ENCODE measurements at regions not wholly inside any gene's neighbourhood (a gene's known extent, or its start where the extent isn't known, plus 50 kb on each side); places are given as distances from the start of the nearest gene placed in this dataset.
"Not testable (repeated sequence)": the region's sequence is repeated elsewhere in the genome, so short reads cannot be mapped to it uniquely, and the experiment has no call there.

- no peak for DNase-seq
Measured at GRCh38 chr13:70353096-70353495, 244.8 kb upstream of the KLHL1 start.

DNA sequence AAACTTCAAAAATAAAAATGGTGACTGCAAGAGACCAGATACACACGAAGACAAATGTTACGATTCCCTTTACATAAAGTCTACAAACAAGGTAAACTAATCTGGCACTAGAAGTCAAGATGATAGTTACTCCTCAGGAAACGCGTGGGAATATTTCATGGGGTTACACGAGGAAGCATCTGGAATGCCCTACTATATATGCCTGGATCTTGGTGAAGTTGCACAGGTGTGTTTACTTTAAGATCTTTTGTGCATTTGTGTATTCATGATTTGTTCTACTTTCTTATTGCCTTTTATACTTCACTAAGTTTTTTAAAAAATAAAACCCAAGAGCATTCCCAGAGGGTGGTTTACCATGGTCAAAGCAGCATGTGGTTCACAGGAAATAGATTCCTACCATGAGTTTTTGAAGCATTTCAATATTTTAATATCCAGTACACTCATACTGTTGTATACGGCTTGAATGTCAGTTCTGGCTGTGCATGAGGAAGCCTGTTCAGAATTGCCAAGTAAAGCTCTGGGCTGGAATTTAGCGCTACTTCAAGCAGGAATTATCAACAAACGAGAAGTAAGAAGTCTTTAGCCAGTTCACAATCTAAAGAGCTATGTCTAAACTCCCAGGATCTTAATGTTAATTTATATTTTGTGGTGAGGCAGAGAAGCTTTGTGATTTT, 239.8 kb upstream of the KLHL1 start:
- DNase-seq, result no peak

GRCh38 chr13:70339738-70340137, 231.5 kb upstream of the KLHL1 start:
- no peak for DNase-seq

GRCh38 chr13:70338609-70339008, 230.4 kb upstream of the KLHL1 start:
- DNase-seq, result no peak

DNA sequence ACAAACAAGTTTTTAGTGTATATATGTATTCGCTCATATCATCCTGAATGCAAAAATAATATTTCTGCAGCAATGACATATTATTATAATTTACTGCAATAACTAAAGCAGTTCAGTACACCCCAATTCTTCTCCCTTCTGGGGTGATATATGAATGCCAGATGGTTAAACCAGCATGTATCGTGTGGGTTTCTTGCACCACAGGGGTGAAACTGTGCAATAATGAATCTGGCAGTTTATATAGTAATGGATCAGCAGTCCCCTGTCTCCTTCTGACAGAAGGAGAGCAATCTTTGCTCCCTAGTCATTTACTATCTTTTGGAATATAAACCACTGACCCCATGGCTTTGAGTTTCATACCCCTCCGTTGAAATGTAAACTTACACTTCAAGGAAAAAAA, 228.6 kb upstream of the KLHL1 start:
- no peak for DNase-seq

- DNase-seq, result no peak
Measured at GRCh38 chr13:70333752-70334151, 225.5 kb upstream of the KLHL1 start.

DNA sequence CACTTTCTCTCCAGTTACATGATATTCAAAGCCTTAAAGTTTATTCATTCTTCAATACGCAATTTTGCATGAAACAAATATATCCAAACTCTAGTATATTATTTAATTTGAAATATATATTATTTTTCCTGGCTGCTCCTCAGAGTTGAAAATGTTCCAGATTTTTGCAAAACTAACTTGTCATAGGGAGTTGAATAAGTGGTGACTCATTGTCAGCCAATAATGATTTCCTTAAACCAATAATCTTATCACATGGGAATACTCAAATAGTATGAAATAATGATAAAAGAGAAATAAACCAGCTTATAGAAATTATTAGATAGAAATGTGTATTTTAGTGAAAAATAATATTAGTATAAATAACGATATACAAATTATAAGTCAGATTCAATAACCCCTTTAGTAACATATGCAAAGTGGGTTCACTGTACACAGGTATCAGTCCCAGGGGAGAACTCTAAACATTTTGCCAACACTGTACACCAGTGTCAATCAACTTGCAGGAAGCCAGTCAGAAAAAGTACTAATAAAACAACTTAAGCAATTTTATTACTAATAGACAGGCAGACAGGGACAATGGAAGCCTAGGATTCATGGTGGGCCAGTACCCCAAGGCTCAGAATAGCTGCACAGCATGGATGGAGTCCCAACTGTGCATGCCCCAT, 222.6 kb upstream of the KLHL1 start:
- no peak for DNase-seq

DNA sequence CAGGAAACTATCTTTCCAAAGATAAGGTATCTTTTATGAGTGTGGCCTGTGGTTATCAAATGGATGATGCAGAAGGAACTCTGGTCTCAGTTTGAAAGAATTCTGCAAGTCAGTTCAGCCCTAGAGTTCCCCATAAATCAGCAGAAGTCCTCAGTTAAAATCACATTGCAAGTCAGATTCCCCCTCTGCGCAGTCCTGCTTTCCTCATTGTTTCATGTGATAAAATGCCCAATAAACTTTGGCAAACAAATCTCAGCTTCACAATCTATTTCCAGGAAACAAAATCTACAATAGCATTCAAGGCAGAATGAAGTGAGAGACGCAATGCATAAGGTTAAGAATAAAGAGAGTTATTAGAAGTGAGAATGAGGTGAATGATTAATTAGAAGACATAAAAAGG, 216.3 kb upstream of the KLHL1 start:
- no peak for DNase-seq

DNA sequence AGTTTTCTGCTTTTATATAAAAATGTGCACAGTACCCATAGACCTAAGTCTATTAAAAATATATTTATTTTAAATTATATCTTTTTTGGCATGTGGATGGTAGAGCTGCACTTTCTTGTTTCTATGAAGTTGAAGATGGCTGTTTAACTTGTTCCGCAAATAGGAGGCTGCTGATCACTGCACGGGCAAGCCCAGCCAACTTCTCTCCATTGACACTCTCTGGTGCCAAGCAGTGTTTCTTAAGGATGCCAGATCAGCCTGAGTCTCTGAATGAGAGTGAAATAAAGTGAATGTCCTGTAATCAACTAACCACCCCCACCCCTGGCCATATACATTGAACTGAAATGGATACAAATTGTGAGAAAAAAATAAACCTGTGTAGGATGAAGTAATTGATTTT, 202.9 kb upstream of the KLHL1 start:
- DNase-seq, result no peak

- DNase-seq, result no peak
Measured at GRCh38 chr13:70310396-70311119, 202.3 kb upstream of the KLHL1 start.

- no peak for DNase-seq
Measured at GRCh38 chr13:70297189-70297616, 189.0 kb upstream of the KLHL1 start.

- DNase-seq, result no peak
Measured at GRCh38 chr13:70284371-70284770, 176.1 kb upstream of the KLHL1 start.

DNA sequence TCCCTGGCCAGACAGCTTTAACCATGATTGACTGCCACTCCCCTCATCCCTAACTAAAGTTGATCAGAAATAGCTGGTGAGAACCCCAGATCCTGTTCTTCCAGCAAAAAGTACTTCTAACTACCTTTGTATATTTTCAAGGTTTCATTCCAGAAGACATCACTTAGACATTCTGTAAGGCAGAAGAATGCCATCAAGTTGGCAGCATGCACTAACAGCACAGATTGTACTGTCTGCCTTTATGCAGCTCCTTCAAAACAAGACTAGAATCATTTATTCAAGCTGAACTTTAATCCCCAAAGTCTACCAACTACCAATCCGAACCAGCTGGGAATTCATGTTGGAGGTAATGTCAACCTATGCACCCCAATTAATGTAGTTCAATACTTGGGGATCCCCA, 167.6 kb upstream of the KLHL1 start:
- DNase-seq, result no peak

GRCh38 chr13:70255406-70255991, 147.2 kb upstream of the KLHL1 start:
- DNase-seq, result no peak

DNA sequence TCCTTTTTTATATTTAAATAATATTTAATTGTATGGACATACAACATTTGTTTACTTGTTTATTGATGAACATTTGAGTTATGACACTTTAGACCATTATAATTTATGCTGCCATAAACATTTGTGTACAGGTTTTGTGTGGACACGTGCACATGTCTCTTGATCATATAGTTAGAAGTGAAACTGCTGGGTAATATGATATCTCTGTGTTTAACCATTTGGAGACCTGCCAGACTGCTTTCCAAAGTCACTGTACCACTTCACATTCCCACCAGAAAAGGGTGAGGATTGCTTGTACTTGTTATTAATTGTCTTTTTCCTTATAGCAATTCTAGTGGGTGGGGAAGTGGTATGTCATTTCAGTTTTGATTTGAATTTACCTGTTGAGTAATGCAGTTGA, 145.6 kb upstream of the KLHL1 start:
- DNase-seq, result no peak

- DNase-seq, result no peak
Measured at GRCh38 chr13:70253411-70253810, 145.2 kb upstream of the KLHL1 start.

DNA sequence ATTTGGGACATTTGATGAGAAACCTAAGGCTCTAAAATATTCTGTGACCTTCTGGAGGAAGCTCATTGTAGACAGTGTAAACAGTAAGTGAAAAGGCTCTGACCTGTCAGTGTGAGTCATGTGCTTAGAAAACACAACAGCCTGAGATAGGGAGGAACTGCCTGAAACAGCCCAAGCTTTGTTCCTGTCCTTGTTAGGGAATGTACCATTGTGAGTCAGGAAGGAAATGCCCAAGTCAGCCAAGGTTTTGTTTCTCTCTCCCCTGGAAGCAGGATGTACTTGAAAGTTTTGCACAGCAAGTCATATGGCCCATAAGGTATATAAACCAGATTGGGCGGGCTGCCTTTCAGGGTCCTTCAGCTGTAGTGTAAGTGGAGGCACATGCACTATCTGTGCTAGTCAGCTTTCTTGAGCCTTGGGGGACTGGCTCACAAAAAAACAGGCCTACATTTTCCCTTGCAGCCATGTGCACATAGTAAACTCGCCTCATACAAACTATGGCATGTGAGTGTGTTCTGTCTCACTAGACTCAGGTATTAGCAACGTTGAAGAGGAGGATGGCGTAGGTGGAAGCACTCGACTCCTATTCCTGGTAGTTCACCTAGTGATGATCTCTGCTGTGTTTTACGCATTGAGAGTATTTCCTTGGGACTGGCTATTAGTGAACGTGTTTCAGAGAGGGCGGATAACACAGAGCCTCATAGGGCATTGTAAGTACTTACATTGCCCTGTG, 141.2 kb upstream of the KLHL1 start:
- no peak for DNase-seq

DNA sequence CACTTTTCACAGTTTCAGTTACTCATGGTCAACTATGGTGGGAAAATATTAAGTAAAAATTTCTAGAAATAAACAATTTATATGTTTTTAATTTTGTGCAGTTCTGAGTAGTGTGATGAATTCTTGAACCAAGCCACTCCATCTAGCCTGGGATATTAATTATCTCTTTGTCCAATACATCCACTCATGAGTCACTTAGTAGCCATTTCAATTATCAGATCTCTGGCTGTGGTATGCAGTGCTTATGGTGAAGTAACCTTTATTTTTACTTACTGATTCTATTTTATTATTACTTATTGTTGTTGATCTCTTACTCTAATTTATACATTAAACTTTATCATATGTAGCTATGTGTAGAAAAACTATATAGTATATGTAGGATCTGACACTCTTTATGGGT, 128.9 kb upstream of the KLHL1 start:
- no peak for DNase-seq

- DNase-seq, result no peak
Measured at GRCh38 chr13:70235565-70235964, 127.3 kb upstream of the KLHL1 start.

DNA sequence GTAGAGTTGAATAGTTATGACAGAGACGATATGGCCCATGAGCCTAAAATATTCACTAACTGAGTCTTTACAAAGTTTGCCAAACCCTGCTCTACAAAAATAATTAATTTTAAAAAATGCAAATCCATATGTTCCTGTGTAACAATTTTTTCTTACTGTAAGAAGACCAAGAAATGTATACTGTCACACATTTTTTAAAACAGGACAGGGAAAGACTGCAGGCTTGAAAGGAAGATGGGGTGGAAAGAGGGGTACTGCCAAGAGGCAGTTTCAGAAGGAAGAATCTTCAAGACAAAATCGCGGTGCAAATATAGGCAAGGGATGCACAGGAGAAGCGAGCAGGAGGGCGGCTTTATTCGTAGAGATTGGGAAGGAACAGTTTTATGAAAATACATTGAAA, 115.7 kb upstream of the KLHL1 start:
- DNase-seq, result no peak

DNA sequence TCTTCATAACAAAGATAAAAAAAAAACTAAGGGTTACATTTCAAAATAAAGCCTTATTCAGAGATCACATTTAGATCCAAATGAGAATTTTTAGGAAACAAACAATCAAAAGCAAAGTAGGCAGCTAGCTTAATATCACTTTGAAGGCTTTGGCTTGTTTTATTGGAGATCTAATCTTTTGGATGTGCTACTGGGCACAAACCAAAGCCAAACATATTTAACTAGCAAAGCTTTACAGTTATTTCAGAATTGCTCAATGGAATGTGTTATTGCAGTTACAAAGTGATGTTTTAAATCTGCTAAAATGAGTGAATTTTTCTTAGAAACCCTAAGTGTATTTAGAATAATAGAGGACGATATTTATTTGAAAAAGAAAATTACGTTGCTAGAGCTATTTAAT, 114.7 kb upstream of the KLHL1 start:
- DNase-seq, result no peak

GRCh38 chr13:70218618-70219017, 110.4 kb upstream of the KLHL1 start:
- DNase-seq, result no peak

- not testable (repeated sequence) for DNase-seq
Measured at GRCh38 chr13:70208968-70209367, 100.7 kb upstream of the KLHL1 start.
